PC-9 (cell line): ENCODE measurements at regions not wholly inside any gene's neighbourhood (a gene's known extent, or its start where the extent isn't known, plus 50 kb on each side); places are given as distances from the start of the nearest gene placed in this dataset.

Source experiments
- EZH2 ChIP-seq: fragments of 200-600 bp; sonication (generic); IDR thresholded peaks from 2 replicates; pipeline ENCODE4 v1.8.0; 2017; ENCODE audit warnings: antibody characterized with exemption, low read depth
- TF ChIP-seq, protein P1 (sequence below): fragments of 200-600 bp; sonication (generic); conservative IDR thresholded peaks from 2 replicates; pipeline ENCODE4 v1.6.1; 2017; ENCODE audit warnings: mixed run types, antibody characterized with exemption, mild to moderate bottlenecking, moderate library complexity

DNA sequence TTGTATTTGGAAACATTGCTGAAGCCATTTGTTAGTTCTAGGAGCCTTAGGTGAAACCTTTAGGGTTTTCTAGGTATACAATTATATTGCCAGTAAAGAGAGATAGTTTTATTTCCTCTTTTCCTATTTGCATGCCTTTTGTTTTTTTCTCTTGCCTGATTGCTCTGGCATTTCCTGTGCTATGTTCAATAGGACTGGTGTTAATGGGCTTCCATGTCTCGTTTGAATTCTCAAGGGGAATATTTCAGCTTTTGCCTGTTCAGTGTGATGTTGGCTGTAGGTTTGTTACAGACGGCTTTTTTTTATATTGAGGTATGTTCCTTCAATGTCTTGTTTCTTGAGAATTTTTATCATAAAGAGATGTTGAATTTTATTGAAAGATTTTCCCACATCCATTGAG, 1054.9 kb upstream of the NXPH2 start:
- no peak for TF ChIP-seq EZH2
- TF ChIP-seq, protein P1, sequence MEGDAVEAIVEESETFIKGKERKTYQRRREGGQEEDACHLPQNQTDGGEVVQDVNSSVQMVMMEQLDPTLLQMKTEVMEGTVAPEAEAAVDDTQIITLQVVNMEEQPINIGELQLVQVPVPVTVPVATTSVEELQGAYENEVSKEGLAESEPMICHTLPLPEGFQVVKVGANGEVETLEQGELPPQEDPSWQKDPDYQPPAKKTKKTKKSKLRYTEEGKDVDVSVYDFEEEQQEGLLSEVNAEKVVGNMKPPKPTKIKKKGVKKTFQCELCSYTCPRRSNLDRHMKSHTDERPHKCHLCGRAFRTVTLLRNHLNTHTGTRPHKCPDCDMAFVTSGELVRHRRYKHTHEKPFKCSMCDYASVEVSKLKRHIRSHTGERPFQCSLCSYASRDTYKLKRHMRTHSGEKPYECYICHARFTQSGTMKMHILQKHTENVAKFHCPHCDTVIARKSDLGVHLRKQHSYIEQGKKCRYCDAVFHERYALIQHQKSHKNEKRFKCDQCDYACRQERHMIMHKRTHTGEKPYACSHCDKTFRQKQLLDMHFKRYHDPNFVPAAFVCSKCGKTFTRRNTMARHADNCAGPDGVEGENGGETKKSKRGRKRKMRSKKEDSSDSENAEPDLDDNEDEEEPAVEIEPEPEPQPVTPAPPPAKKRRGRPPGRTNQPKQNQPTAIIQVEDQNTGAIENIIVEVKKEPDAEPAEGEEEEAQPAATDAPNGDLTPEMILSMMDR: no peak
